ENCODE measurements at regions not wholly inside any gene's neighbourhood (a gene's known extent, or its start where the extent isn't known, plus 50 kb on each side); places are given as distances from the start of the nearest gene placed in this dataset.

DNA sequence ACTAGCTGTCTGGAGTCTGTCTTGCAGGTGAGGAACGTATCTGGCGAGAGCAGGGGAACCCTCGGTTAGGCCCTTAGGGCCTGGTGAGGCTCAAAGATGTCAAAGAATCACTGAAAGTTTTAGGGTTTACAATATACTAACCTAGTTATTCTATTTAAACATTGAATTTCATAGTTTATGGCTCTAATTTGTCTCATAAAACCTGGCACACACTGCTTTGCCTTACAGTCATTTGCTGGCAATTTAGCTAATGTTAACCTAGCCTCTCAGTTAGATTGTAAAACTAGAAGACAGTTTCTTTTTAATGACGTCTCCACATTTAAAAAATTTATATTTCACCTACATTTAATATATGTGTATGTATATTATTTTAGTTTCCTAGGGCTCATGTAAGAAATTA lies 89.6 kb upstream of the DOCK10 start:
- DNase-seq, result no peak

DNA sequence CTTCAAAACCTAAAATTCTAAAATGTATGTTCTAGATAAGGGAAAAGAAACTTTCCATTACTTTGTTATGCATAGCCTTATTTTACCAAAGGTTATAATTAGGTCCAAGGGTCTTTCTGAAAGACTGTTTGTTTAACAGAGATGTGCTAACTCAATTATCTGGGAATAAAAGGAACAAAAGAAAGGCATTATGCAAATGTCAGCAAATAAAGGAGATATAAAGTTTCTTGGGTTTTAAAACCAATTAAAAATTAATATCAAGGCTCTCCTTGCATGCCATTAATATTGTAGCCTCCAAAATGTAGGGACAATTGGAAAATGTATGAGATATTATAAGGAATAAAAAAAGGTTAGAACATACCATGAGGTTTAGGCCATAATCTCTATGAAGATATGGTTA lies 87.8 kb upstream of the DOCK10 start:
- DNase-seq, result no peak

DNA sequence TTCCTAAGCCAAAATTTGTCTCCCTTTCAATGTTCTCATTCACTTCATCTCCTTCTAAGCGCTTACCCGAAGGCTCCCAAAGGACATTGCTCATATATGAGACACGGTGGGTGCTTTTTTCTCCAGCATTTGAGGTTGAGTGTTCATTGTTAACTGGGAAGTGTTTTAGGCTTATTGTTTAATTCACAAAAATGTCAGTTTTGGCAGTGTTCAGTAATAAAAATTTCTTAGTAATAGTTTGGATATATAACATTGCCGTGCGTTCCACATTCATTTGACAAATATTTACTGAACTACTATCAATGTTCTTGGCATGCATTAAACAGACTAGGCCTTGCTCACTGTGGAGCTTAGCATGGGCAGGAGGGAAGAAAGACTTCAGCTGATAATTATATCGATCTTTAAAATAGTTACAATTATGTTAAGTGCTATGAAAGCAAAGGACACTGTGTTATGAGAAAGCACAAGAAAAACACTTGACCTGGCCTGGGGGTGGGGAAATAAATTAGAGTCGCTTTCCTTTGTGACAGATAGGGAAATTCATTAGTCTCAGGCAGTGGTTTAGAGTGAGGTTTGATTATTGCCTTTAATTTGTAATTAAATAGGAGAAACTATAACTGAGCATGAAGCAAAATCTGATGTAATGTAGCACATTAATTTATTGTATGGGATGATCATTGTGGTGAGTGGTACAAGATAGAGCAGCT lies 82.2 kb upstream of the DOCK10 start:
- DNase-seq, result no peak

- DNase-seq, result peak; percentile 4
Measured at GRCh38 chr2:225122583-225123486, 80.6 kb upstream of the DOCK10 start.

- DNase-seq, result no peak
Measured at GRCh38 chr2:225122007-225122406, 79.7 kb upstream of the DOCK10 start.

- peak; percentile 13 for DNase-seq
Measured at GRCh38 chr2:225120186-225120585, 77.9 kb upstream of the DOCK10 start.

DNA sequence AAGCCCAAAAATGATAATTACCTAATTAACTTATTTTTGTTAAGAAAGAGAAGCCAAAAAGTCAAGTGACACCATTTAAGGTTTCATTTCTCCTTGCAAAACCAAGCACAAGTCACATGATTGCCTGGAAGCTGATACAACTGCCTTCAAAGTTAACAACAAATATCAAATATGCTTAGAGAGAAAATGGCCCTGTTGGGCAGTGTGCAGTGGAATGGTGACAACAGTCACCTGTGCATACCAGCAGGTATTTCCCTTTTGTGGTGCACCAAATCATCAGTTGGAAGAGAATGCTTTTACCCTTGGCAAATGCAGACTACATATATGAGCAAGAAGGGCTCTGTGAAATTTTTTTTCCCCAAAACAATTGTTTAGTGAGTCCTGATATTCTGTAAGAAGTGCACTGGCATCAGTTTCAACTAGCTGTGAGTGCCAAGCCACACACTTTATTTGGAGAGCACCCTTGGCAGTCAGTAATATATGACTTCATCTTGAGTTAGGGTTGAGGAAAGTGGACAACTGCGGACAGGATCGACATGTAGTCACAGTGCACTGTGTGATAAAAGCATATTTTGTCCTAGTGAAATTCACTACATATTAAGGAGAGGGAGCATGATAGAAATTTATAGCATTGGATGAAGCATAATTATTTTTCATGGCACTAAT lies 74.9 kb upstream of the DOCK10 start:
- DNase-seq, result no peak

- no peak for DNase-seq
Measured at GRCh38 chr2:225114786-225115323, 72.6 kb upstream of the DOCK10 start.

- no peak for DNase-seq
Measured at GRCh38 chr2:225113371-225114015, 71.2 kb upstream of the DOCK10 start.

GRCh38 chr2:225112362-225113126 lies 70.3 kb upstream of the DOCK10 start:
- DNase-seq, result no peak

- DNase-seq, result no peak
Measured at GRCh38 chr2:225108805-225109204, 66.5 kb upstream of the DOCK10 start.

GRCh38 chr2:225104971-225105370 lies 62.7 kb upstream of the DOCK10 start:
- no peak for DNase-seq

GRCh38 chr2:225104321-225104720 lies 62.1 kb upstream of the DOCK10 start:
- DNase-seq, result no peak

- DNase-seq, result peak; percentile 5
Measured at GRCh38 chr2:225103737-225104141, 61.5 kb upstream of the DOCK10 start.

DNA sequence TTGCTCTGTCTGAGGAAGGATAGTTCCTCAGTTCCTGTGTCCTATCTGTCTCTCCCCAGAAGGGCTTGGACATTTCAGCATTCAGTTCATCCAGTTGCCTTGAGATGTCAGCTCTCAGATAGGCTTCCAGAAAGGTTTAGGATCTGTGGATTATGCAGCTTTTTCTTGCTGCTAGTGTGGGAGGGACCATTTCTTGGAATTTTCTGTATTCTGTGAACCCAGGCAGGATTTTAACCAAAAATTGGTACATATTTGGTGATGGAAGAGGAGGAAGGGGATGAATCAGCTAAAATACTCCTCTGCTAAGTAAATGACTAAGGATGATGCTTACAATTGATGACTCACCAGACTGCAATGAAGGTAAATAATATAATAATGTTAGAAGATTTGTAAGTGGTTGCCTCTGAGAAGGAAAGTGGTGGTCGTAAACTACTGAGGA lies 58.6 kb upstream of the DOCK10 start:
- DNase-seq, result peak; percentile 36

DNA sequence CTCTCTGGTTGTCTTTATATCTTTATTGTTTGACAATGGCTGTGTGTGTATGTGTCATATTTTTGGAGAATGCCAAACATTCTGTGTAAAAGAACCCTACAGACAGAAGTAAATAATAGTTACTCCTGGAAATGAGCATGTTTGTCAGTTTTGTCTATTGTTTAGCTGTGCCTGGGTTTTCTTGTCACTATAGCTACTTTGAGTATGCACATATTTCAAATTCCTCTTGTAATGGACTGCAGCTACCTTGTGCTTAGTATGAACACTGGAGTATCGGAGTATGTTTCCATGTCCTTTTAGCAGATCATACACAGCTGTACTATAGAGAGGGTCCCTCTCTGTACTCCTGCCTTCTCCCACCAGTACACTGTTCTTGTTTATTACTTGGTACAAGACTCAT lies 58.0 kb upstream of the DOCK10 start:
- DNase-seq, result no peak

DNA sequence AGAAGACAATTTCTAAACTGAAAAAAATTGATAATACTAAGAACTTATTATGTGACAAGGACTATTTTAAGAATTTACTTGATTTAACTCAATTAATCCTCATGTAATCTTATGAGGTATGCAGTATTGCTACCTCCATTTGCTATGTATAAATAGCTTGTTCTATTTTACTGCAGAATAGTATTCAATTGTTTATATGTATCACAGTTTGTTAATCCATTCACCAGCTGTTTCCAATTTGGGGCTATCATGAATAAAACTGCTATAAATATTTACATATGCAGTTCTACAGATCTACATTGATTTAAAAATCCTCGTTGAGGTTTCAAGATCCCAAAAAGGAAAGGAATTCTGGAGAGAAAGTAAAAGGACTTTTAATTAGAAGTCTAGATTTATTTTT lies 54.8 kb upstream of the DOCK10 start:
- DNase-seq, result no peak

All from T1000 (cell line).